GM18873 (cell line): ENCODE measurements at regions not wholly inside any gene's neighbourhood (a gene's known extent, or its start where the extent isn't known, plus 50 kb on each side); places are given as distances from the start of the nearest gene placed in this dataset.

Experiments used
- ATAC-seq: cut with Tn5 transposase; IDR thresholded peaks from one replicate; pipeline ENCODE4 v1.9.1; 2021; ENCODE audit warnings: mild to moderate bottlenecking, moderate library complexity, moderate number of reproducible peaks; ENCODE audit not compliant: unreplicated experiment, low FRiP score

DNA sequence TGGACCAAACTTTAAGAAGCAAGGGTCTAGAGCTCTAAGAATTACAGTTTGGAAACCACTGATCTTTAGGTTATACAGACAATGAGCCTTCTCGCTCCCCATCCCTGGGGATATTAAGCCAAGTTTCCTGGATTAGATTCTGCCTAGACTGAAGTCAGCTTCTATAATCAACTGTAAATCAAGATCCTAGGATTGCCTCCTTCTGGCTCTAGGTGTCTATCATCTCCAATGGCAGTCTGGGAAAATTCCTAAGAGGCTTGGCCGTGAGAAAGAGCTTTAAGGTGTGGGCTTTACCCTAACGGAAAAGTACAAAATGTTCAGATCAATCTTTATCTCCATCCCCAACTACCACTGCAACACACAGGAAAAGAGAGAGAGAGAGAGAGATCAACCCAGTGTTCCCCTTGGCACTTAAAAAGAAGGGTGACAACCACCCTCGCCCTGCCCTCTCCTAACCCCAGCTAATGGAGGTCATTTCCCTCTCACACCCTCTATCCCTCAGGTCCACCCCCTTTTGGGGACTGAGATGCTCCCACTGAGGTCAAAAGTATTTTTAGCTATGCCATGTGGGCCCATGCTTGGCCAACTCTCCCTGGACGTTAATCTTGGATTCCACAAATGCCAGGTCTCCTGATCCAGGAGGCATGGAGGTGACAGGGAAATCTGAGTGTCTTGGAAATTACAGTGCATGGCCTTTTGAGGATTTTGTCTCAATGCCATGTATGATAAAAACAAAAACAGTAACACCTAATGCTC, 202.8 kb upstream of the BCL6 start:
- no peak for ATAC-seq

DNA sequence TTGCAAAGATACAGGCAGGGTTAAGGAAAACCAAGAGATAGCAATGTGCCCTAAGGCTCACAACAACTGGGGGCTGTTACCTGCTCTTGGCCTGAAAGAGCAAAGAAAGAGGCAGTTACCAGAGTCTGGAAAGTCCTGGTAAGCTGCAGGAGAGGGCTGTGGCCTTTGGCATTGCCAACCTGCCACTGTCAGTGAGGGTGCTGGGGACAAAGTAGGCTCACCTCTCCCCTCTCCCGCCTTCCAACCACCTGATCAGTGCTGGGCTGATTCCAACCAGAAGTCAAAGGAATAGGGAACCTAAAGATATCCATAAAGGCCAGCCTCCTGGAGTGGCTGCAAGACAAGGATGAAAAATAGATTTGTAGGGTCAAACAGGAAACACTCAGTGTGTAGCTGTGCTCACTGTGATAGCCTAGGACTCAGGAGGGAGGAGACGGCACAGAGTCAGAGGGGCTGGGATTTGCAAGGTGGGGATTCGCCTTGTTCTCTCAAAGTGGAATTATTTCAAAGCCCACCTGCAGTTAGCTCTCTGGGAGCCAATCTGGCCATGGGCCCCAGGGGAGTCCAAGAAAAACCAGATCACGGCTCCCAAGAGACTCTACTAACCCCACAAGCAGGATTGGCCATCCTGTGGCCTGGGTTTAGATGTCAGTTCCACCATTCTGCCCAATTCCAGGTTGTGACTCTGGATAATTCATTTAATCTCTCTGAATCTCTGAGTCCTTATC, 204.0 kb upstream of the BCL6 start:
- ATAC-seq = no peak

DNA sequence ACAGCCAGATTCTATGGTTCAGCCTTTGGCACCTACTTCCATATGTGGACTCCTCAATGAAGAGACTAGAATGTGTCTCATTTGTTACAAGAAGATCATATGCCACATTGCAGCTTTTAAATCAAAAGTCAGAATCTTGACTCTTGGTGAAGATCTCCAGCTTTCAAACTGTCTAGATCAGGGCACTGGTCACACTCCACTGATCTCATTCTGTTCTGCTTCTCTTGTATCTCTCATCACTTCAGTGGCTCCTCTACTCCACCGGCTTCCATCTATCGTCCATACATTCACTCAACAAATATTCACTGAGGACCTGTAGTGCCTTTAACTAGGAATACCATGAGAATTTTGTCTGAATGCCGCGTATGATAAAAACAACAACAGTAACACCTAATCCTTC, 203.3 kb upstream of the LPP start:
- no peak for ATAC-seq

DNA sequence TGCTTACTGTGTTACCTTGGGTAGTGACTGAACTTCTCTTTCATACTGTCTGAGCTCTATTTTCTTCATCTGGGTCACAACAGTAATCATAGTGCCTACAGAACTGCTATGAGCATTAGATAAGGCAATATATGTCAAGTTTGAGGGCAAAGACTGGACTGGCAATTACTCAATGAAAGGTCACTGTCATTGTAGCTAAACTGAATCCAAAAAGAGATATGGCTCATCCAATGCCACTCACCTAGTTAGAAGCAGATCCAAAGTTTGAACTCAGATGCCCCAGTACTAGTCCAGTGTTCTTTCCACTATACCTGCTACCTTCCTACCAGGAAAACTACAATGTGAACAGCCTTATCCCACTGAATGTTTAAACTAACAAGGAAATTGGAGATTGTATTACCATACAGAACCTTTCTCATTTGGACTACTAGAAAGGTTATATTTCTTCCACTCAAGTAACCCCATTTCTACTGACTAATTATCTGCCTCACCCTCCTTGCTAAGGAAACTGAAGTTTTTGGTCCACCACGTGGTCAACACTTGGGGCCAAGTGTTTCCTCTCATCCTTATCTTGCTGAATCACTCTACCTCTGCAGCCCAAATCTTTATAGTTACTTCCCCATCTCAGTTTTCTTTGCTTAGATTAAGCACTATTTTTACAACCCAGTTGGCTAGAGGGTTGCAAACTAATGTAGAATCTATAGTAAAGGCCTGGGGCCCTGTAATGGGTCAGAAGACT, 202.3 kb upstream of the LPP start:
- no peak for ATAC-seq

DNA sequence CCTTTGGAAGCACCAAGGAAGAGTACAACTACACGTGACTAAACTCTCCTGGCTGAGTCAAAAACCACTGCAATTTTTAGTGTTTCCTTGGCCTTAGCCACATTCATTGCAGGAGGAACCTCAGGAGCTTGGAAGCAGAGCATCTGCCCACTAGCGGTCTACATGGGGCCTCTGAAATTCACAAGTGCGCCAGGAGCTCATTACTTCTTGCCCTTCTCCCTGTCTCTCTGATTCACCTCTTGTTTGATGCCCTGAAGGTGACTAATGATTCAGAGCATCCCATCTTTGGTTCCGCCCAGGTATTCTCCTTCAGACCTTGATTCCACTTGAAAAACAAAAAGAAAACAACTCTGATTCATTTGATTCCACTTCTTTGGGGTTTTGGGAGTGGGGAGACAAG, 201.1 kb upstream of the LPP start:
- no peak for ATAC-seq

DNA sequence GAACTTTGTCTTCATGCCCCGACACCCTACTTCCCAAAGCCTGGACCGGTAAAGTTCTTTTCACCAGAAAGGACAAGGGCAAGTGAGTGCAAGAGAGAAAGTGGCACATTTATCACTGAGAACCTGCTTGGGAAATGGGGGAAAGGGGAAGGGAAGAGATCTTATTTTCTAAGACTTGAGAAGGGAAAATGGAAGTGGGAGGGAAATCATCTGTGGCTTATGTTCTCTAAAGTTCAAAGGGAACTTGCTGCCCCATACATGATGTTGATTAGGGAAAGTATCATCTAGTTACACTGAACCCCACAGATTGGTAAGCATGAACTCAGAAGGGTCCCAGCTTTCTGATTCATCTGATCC, 199.5 kb upstream of the LPP start:
- no peak for ATAC-seq

DNA sequence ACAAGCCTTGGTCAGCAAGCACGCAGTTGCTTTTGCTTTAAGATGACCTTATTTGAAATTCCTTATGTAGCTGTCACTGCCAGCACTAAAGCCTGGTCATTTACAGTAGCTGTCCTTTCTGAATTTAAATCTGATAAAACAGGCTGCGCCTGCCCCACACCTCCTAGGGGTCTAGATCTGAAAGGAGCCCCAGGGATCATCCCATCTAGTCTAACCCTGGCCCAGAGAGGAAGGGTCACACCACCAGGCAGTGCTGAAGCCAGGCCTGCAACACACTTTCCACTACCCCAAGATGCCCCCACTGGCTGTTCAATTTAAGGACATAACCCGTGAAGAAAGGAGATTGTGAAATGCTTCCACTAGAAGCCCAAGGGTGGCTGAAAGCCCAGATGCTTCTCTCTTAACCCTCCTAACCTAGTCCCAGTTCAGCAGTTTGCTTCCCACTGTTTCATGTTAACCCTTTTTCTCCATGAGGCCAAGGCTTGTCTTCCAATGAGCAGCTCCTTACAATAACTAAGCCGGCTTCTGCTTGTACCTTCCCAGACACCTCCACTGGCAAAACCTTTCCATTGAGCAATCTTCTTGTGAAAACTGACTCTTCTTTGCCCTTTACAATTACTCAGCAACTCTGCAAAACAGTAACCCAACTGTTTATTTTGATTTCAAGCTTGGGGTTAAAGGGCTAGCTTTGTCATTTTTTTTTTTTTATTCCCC, 198.9 kb upstream of the LPP start:
- ATAC-seq = no peak

DNA sequence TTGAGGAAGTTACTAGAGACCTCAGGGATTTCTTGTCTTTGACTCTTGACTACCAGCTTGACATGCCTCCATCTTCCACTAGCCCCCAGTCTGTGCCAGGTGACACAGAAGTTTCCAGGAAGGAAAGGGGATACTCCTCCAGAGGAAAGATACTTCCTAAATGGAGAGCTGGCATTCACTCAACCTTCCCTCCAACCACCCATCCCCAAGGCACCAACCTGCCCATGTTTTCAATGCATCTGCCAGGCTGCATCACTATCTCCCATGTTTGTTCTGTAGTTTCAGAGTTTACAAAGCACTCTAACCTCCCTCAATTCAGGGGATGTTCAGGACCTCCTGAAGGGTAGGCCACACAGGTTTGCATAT, 198.4 kb upstream of the LPP start:
- ATAC-seq = no peak

DNA sequence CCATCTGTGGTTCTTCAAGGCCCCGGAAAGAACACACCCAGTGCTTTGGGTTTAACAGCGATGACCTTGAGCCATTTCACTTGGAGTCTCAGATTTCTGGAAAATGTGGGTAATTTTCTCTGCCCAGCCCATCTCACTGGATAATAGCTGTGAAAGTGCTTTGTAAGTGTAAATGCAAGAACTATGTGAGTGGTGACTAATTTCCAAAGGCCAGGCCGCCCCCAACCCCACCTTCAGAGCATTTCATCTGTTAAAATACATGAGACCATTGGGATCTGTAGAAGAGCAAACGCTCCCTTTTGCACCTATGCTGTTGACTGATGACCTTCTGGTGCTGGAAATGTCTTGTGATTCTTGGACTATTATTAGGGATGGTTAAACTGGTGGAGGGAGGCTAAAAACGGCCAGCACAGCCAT, 196.8 kb upstream of the LPP start:
- ATAC-seq = no peak

DNA sequence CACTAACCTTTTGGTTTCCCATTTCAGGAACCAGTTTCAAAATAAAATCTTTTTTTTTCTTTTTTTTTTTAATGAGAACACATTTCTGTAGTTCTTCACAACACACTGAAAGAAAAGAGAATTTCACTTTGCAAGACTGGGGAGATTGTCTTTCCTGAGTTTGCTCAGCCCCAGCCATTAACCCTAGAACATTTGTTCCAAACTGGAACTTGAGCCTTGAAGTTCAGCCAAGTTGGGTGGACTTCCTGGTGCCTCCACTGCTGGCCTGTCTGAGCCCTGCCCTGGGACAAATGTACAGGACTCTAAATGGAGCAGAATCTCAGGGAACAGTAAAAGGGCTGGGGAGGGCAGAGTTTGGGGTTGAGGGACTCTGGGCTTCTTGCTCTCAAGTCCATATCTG, 196.4 kb upstream of the LPP start:
- no peak for ATAC-seq

DNA sequence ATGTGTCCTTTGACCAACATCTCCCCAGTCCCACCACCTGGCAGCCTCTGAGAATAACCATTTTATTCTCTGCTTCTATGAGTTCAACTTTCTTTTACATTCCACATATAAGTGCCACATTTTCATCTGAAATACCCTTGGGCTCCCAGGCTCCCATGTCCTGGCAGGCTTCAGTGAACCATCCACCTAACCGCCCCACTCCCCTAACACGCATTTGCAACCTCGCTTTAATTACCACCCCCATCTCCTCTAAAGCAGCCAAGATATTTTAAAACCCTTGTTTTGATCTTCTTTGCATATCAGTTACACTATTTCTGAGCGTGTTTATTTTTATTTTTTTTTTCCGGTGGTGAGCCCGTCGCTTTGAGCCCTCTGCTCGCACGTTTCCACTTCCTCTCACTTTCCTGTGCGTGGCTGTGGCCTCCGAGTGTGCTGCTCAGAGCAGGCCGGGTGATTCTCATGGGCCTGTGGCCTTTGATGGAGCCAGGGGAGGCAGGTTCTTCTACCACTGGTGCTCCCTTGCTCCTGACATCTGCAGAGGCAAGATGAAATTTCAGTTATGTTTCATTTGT, 195.4 kb upstream of the LPP start:
- ATAC-seq = no peak

DNA sequence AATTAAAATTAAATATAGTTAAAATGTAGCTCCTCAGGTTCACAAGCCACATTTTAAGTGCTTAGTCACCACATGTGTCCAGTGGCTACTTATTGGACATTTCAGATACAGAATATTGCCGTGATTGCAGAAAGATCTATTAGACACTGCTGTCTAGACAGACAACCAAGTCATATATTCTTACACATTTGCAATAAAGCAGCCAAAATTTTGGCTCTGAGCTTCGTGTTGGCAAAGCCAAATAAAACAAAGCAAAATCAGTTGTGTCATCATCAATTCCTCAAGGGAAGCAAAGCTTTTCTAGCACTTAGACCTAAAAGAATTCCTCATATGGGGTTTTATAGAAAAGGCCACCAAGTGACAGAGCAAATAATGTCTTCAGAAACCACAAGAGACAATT, 193.1 kb upstream of the LPP start:
- no peak for ATAC-seq

DNA sequence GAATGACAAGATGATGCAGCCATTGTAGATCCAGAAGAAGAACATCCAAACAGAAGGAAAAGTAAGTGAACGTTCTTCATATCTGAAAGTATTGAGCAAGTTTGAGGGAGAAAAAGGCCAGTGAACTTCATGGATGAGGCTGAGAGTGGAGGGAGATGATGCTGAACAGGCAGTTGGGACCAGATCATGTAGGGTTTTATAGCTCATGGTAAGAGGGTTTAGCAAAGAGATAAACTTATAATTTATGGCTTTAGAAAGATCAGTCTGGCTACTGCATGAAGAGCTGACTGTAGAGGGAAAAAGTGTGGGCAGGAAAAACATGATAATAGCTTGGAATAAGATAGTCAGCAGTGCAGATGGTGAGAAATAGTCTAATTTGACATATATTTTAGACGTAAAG, 192.6 kb upstream of the LPP start:
- ATAC-seq = no peak

DNA sequence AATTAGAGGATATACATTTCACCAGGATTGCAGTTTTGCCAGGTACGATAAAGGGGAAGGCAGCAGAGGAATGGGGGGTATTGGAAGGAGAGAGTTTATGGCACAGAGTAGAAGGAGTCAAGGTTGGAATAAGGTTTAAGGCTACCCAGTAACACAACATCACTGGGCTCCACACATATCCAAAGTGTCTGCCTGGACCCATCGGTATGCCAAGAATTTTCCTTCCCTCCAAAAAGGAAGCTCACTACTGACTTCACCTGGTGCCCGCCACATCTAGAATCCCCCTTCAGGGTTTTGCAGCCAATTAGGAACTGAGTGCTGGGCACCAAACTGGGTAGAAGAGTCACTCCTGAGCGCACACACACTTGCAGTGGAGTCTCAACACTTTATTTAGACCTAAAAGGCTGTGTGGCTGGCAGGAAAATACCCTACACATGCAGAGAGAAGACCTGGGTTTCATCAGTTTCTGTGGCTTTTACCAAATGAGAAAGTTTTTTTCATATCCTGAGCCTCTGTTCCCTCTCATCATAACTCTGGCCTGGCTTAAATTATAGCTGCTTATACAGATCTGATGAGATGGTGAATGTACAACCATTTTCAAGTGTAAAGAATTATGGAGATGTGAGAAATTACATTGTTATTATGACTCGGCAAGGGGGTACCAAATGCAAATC, 190.8 kb upstream of the LPP start:
- no peak for ATAC-seq

DNA sequence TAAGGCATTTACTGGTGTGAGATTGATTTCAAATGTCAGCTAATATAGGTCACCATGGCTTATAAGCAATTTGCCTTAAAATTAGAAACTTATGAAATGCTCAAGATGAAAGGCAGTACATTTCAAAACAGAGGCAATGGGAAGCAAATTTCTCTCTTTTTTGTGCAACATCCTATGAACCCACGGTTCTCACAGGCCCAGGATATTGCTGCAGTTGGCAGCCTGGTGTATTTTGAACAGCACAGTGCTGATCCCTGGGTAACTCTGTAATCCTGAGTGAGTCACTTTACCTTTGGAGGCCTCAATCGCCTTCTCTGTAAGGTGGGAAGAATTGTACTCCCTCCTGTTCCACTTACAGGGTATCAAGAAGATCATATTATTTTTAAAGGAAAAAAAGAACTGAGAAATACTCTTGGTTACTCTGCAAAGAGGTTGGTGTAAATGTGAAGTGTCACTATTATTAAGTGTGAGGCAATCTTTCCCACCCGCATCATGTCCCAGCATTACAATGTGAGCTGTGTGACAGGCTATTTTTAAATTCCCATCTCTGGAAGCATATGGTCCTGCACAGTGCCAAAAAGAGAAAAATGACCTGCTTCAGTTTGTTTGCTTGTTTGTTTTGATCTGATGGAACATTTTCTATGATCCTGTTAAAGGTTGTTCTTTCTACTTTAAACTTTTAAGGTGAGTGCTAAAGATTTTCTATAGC, 190.1 kb upstream of the LPP start:
- no peak for ATAC-seq

DNA sequence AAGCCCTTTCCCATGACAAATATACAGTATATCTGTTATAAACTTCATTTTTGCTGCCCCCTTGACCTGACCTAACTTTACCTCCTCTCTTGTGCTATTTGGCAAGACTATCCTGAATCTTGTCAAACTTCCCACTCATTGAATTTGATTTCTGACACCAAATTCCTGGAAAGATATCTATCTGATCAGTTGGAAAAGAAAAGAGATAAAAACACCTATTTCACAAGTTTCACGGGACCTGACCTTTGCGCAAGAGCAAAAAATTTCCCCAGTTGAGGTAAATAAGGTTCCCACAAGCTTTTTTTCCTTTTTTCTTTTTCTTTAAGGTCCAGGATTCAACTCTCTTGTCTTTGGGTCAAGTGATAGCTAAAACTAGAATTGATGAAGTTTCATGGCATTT, 189.2 kb upstream of the LPP start:
- ATAC-seq = no peak

DNA sequence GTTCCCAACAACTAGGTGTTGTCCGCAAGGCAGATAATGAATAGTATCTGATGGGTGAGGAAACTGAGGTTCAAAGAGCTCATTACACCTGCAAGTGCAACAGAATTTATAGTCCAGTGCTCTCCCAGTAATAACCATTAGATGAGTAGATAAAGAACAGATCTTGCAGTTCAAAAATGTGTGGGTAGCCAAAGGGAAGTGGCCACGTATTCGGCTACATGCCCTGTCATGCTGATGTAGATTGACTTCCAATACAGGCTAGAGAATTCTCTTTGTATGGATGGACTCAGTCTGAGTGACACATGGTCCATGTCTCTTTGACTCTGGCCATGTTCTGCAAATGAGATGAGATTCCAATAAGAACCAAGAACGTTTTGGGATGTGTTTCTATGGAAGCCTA, 187.9 kb upstream of the LPP start:
- ATAC-seq = no peak

DNA sequence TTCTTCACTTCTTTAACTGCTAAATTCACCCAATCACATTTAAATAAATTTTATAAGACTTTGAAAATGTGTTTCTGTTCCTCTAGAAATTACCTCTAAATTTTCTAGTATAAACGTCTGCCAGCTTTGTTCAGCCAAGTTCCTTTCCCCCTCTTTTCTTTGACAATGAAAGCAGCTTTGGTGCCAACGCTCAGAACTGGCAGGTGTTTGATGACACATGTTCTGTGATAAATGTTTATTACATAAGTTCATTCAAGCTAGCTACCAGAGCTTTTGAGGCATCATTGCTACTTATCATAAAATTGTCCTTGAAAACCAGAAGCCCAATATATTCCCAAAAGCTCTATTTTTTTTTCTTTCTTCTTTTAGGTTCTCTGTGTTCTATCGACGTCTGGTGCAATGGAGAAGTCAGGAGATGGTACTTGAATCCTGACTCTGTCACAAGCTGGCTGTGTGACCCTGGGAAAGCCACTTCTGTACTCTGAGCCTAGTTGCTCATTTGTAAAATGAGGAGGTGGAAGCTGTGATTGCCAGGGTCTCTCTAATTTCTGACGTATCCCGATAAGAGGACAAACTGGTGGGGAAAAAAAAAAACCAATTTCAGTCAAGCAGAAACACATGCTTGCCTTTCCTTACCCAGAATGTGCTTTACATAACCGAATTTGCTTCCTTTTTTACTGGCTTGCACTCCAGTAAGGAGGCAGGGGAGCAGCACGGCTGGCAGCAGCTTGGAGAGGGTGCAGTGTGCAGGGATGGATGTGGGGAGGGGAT, 187.1 kb upstream of the LPP start:
- ATAC-seq = no peak

DNA sequence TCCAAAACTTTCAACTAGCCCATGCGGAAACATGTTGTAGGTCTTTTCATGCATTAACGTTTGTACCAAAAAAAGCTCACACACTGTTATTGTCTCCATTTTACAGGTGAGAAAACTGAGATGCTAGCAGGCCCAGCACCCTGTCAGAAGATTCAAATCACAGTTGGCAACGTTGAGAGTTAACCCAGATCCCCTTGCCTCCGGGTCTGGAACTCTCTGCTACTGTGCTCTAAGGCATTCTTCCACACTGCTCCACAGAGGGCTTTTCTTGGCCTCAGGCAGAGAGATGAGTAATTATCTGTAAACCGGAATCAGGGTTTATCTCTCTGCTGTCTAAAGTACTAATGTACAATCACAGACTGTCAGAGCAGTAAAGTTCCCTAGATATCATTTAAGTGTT, 186.0 kb upstream of the LPP start:
- ATAC-seq = no peak
